ENCODE measurements at regions not wholly inside any gene's neighbourhood (a gene's known extent, or its start where the extent isn't known, plus 50 kb on each side); places are given as distances from the start of the nearest gene placed in this dataset.

DNA sequence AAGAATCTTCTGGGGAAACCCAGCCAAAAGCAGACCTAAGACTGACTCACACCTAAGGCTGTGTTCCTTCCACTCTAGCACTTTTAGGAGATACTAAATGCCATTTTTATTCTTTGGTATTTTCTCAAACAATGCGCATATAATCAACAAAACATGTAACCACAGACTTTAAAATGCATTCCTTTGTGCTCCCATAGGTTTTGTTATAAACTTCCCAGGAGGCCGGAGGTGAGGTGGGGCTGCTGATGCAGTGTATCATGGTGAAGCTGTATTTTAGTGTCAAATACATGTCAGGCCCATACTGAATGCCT lies 155.2 kb downstream of the BTBD3 start:
- ChIA-PET POLR2A (no interaction called here), CTCF (no interaction called here)
- DNase-seq (ENCODE audit: extremely low spot score), result no peak
- TF ChIP-seq CTCF (IDR thresholded peaks at IDR 0.05; ENCODE audit: control extremely low read depth, extremely low read depth, low read depth, missing control alignments), result no peak

- TF ChIP-seq CTCF (IDR thresholded peaks at IDR 0.05; ENCODE audit: control extremely low read depth, extremely low read depth, low read depth, missing control alignments), result no peak
- CTCF ChIA-PET, result interaction anchor here (1.2 kb wide), 1 partner anchor 19 kb away, joined by 4 read pairs; no protein-coding TSS in a partner anchor
- POLR2A ChIA-PET, result no interaction called here
- no peak for DNase-seq (ENCODE audit: extremely low spot score)
Observed at GRCh38 chr20:12074111-12074655, 156.5 kb downstream of the BTBD3 start.

DNA sequence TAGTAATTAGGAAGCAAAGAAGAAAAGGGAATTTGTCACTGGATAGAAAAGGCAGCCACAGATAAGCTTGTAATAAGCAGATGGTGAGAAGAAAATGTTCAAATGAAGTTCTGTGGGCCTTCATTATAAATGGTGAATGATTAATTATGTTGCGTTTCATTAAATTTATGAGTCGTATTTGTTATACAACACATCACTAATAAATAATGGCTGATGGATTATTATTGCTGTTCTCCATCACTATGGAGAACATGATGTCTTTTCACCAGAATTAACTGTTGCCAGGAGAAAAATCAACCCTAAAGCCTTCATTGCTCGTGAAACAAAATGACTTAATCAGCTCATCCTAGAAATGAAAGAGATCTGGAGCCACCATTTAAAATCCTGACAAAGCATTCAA lies 158.5 kb downstream of the BTBD3 start:
- no peak for DNase-seq (ENCODE audit: extremely low spot score)
- CTCF ChIA-PET, result no interaction called here
- POLR2A ChIA-PET, result no interaction called here
- TF ChIP-seq CTCF (IDR thresholded peaks at IDR 0.05; ENCODE audit: control extremely low read depth, extremely low read depth, low read depth, missing control alignments), result no peak

GRCh38 chr20:12077875-12078274 lies 160.2 kb downstream of the BTBD3 start:
- no peak for DNase-seq (ENCODE audit: extremely low spot score)
- ChIA-PET CTCF (interaction anchor here (1.0 to 1.6 kb wide), 4 partner anchors 8 to 15 kb away, joined by 3 to 5 read pairs (median 4); no protein-coding TSS in a partner anchor), POLR2A (no interaction called here)
- TF ChIP-seq CTCF (IDR thresholded peaks at IDR 0.05; ENCODE audit: control extremely low read depth, extremely low read depth, low read depth, missing control alignments), result no peak

DNA sequence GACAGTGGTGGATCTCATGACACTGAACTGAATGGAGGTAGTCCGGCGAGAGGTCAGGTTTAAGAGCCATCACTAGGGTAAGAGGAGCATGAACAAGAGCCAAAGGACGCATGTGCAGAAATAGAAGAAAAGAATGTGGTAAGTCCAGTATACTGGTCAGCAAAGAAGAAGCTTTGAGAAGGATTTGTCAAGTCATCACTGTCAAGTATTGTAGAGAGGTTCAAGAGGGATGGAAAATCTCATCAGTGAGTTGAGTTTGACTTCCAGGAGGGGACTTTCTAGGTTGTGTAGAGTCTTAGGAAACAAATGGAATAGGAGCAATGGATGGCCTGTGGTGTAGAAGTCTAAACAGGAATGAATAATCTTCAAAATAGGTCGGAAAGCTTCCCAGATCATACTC lies 161.8 kb downstream of the BTBD3 start:
- CTCF ChIA-PET, result no interaction called here
- DNase-seq (ENCODE audit: extremely low spot score), result no peak
- no peak for TF ChIP-seq CTCF (IDR thresholded peaks at IDR 0.05; ENCODE audit: control extremely low read depth, extremely low read depth, low read depth, missing control alignments)
- POLR2A ChIA-PET, result no interaction called here

DNA sequence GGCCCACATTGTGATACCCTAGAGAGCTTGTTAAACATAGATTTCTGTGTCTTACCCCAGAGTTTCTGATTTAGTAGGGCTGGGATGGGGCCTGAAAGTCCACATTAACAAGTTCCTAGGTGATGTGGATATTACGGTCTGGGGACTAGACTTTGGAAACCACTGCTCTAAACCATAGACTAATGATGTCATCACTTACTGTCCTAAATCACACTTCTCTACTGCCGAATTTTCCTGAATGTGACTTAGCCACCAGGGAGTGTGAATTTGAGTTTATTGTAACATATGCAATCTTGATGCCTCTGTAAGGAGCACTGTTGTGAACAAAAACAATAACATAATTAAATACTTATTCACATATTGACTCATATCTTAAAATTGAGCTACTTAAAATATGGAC lies 165.6 kb downstream of the BTBD3 start:
- ChIA-PET CTCF (no interaction called here), POLR2A (no interaction called here)
- no peak for DNase-seq (ENCODE audit: extremely low spot score)
- no peak for TF ChIP-seq CTCF (IDR thresholded peaks at IDR 0.05; ENCODE audit: control extremely low read depth, extremely low read depth, low read depth, missing control alignments)

GRCh38 chr20:12084482-12084881 lies 166.8 kb downstream of the BTBD3 start:
- no peak for TF ChIP-seq CTCF (IDR thresholded peaks at IDR 0.05; ENCODE audit: control extremely low read depth, extremely low read depth, low read depth, missing control alignments)
- POLR2A ChIA-PET, result no interaction called here
- no peak for DNase-seq (ENCODE audit: extremely low spot score)
- CTCF ChIA-PET, result no interaction called here

Measured in GM10248 (cell line).